Neural progenitor cell (in vitro differentiated cells): ENCODE measurements at regions not wholly inside any gene's neighbourhood (a gene's known extent, or its start where the extent isn't known, plus 50 kb on each side); places are given as distances from the start of the nearest gene placed in this dataset.

Experiments
- CTCF ChIP-seq: fragments of 200-600 bp; sonication (generic); IDR thresholded peaks from 2 replicates; pipeline ENCODE4 v1.5.1; 2017; ENCODE audit warnings: antibody characterized with exemption, mild to moderate bottlenecking
- EZH2 ChIP-seq: fragments of 200-600 bp; sonication (generic); IDR thresholded peaks from 2 replicates; pipeline ENCODE4 v1.6.1; 2017; ENCODE audit warnings: antibody characterized with exemption, mild to moderate bottlenecking, moderate library complexity
- EZH2phosphoT487 ChIP-seq: fragments of 200-600 bp; sonication (generic); IDR thresholded peaks from 2 replicates; pipeline ENCODE4 v1.6.1; 2017; ENCODE audit warnings: antibody characterized with exemption

- no peak for TF ChIP-seq CTCF
- no peak for TF ChIP-seq EZH2
- no peak for TF ChIP-seq EZH2phosphoT487
Observed at GRCh38 chr6:15843226-15843625, 180.4 kb upstream of the DTNBP1 start.
